Psoas muscle (tissue), 7 donors: ENCODE measurements at regions not wholly inside any gene's neighbourhood (a gene's known extent, or its start where the extent isn't known, plus 50 kb on each side); places are given as distances from the start of the nearest gene placed in this dataset.

Source experiments
- ATAC-seq, 4 donors: fragments of 200-7000 bp; cut with Tn5 transposase; one replicate each; pipeline ENCODE4 v1.9.1; 2020; ENCODE audit warnings: moderate library complexity in 3 of 4, mild to moderate bottlenecking in 2 of 4
- DNase-seq, 2 donors: peaks; one replicate each; pipeline ENCODE4 v3.0.0-alpha.2; 2020
- H3K27ac ChIP-seq: fragments of 200-600 bp; one replicate; pipeline ENCODE4 v1.8.0; 2022
- H3K27me3 ChIP-seq, 3 donors: fragments of 200-600 bp in 1 of 3; one replicate each; pipeline versions ENCODE4 v1.6.1 to v1.8.0; 2013 to 2022; ENCODE audit warnings: low read length in 2 of 3, mild to moderate bottlenecking in 2 of 3, moderate library complexity in 1 of 3; ENCODE audit not compliant: insufficient read depth in 3 of 3
- H3K36me3 ChIP-seq, 2 donors: fragments of 200-600 bp in 1 of 2; one replicate each; pipeline versions ENCODE4 v1.6.1 to v1.8.0; 2013 to 2022; ENCODE audit warnings: low read depth in 1 of 2, mild to moderate bottlenecking in 1 of 2, moderate library complexity in 1 of 2; ENCODE audit not compliant: insufficient read depth in 1 of 2
- H3K4me1 ChIP-seq: fragments of 200-600 bp; one replicate; pipeline ENCODE4 v1.8.0; 2022
- H3K4me3 ChIP-seq: fragments of 200-600 bp; one replicate; pipeline ENCODE4 v1.8.0; 2022; ENCODE audit warnings: mild to moderate bottlenecking
- H3K9me3 ChIP-seq: fragments of 200-600 bp; one replicate; pipeline ENCODE4 v1.8.0; 2022
- WGBS, 3 donors: extraction: QIAGEN DNeasy Blood & Tissue Kit; methylation state at CpG; one replicate each; pipeline versions ENCODE4 v1.1.6 to v1.1.7; 2013; 5-methylcytosine and 5-hydroxymethylcytosine counted together
- intact Hi-C, 2 donors: fragments of 100-400 bp; cut with DNase I; formaldehyde crosslinking; loops; one replicate each; pipeline versions ENCODE4 v1.11.0 to v1.14.2; 2022
- TF ChIP-seq, protein P1 (sequence below): fragments of 200-600 bp; IDR thresholded peaks from one replicate; pipeline ENCODE4 v1.8.0; 2022; ENCODE audit warnings: antibody characterized with exemption
- donor health status: healthy with polysubstance abuse.
- donor health status: DM: no; HTN: no; CAD: no; lungs with moderate emphysema.
- donor health status: Bipolar disorder and iron deficiency.
- donor health status: healthy.
- donor health status: DM: yes; HTN: yes; CAD: no.
- donor health status: DM: no; HTN: no; CAD: no.
- donor health status: DM: yes; HTN: yes; CAD: no.

GRCh38 chr6:139642346-139642745 is 267.9 kb upstream of the CITED2 start:
- peaks cover 5% of the 10 kb centered on the region for H3K4me1 ChIP-seq
- intact Hi-C loops = no loop called here
- no peak overlapping the region for H3K27ac ChIP-seq
- ATAC-seq = no peak
- WGBS, 3 donors = 64 to 68% (median 66%) methylated on average over 2 of the region's 2 CpGs
- no peaks in the 10 kb centered on the region for H3K36me3 ChIP-seq
- no peaks in the 10 kb centered on the region for H3K9me3 ChIP-seq
- no peak overlapping the region for H3K4me3 ChIP-seq
- no peaks in the 10 kb centered on the region for H3K27me3 ChIP-seq
- DNase-seq = no peak
- TF ChIP-seq, protein P1, sequence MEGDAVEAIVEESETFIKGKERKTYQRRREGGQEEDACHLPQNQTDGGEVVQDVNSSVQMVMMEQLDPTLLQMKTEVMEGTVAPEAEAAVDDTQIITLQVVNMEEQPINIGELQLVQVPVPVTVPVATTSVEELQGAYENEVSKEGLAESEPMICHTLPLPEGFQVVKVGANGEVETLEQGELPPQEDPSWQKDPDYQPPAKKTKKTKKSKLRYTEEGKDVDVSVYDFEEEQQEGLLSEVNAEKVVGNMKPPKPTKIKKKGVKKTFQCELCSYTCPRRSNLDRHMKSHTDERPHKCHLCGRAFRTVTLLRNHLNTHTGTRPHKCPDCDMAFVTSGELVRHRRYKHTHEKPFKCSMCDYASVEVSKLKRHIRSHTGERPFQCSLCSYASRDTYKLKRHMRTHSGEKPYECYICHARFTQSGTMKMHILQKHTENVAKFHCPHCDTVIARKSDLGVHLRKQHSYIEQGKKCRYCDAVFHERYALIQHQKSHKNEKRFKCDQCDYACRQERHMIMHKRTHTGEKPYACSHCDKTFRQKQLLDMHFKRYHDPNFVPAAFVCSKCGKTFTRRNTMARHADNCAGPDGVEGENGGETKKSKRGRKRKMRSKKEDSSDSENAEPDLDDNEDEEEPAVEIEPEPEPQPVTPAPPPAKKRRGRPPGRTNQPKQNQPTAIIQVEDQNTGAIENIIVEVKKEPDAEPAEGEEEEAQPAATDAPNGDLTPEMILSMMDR = no peak

DNA sequence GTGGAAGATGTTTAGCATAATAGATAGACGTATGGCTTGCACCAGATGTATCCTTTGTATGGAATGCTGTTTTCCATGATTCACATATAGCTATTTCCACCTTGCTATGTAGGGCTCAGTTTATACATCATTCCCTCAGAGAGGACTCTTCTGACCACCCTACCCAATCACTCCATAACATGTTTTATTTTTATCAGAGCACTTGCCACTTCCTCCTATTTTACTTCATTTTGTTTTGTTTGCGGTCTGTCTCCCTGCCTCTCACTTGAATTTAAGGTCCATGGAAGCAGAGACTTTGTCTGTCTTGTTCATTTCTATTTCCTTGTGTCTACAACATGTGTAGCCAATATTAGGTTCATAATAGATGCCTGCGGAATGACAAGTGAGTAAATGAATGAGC is 266.9 kb upstream of the CITED2 start:
- TF ChIP-seq, protein P1 = no peak
- H3K4me3 ChIP-seq = no peak overlapping the region
- DNase-seq (no peak), ATAC-seq (no peak)
- no peaks in the 10 kb centered on the region for H3K9me3 ChIP-seq
- H3K36me3 ChIP-seq = no peaks in the 10 kb centered on the region
- peaks cover 5% of the 10 kb centered on the region for H3K4me1 ChIP-seq
- H3K27me3 ChIP-seq = no peaks in the 10 kb centered on the region
- H3K27ac ChIP-seq = no peak overlapping the region
- intact Hi-C loops = no loop called here
- WGBS, 3 donors = 81 to 94% (median 83%) methylated on average over 3 of the region's 3 CpGs

GRCh38 chr6:139640921-139641320 is 266.5 kb upstream of the CITED2 start:
- DNase-seq (no peak), ATAC-seq (no peak)
- WGBS, 3 donors = 77 to 92% (median 84%) methylated on average over 4 of the region's 4 CpGs
- Histone ChIP-seq H3K9me3 (no peaks in the 10 kb centered on the region), H3K27ac (no peak overlapping the region), H3K4me1 (peaks cover 5% of the 10 kb centered on the region), H3K4me3 (no peak overlapping the region), H3K27me3 (no peaks in the 10 kb centered on the region), H3K36me3 (no peaks in the 10 kb centered on the region)
- TF ChIP-seq, protein P1 = no peak
- intact Hi-C loops = no loop called here

DNA sequence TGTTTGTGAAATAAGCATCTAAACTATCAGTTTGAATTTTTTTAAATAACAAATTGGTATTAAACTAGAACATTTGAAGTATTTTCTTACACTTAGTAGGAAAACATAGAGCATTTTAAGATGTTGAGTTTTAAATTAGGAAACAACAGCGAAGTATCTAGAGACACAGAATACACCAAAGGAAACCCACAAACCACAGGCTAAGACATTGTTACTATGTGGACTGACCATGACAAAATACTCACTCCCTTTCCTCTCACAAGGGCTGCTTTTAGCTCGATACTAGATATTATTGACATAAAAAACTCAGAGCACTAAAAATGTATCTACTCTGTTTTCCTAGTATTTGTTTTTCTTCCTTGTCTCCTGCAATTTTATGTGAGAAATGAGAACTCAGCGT is 266.0 kb upstream of the CITED2 start:
- H3K36me3 ChIP-seq = no peaks in the 10 kb centered on the region
- intact Hi-C loops = no loop called here
- no peak overlapping the region for H3K4me3 ChIP-seq
- no peak for DNase-seq
- no peak for ATAC-seq
- 85 to 89% (median 86%) methylated on average over 3 of the region's 3 CpGs for WGBS, 3 donors
- H3K27ac ChIP-seq = no peak overlapping the region
- TF ChIP-seq, protein P1 = no peak
- H3K4me1 ChIP-seq = peaks cover 5% of the 10 kb centered on the region
- H3K27me3 ChIP-seq = no peaks in the 10 kb centered on the region
- H3K9me3 ChIP-seq = no peaks in the 10 kb centered on the region

DNA sequence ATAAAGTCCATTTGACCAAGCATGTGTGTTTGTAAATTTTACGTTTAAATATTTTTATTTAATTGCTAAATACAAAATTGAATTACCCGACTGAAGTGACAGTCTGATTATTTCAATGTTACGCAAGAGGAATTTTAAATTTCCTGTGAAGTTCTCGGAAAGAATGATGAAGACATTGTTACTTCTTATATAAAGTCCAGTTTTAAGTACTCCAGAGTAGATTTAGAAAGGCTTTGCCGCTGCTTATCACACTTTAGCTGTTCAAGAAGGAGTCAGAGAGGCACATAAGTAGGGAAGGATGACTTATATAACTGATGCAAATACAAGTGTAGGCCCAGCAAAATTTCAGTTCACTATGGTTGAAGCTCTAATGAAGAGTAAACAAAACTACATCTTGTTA is 265.1 kb upstream of the CITED2 start:
- 88 to 94% (median 93%) methylated on average over 5 of the region's 5 CpGs for WGBS, 3 donors
- H3K27ac ChIP-seq = no peak overlapping the region
- TF ChIP-seq, protein P1 = no peak
- no peaks in the 10 kb centered on the region for H3K27me3 ChIP-seq
- no peaks in the 10 kb centered on the region for H3K36me3 ChIP-seq
- H3K4me1 ChIP-seq = no peaks in the 10 kb centered on the region
- H3K4me3 ChIP-seq = no peak overlapping the region
- ATAC-seq = no peak
- intact Hi-C loops = no loop called here
- no peaks in the 10 kb centered on the region for H3K9me3 ChIP-seq
- no peak for DNase-seq
